MCF 10A (cell line): ENCODE measurements at regions not wholly inside any gene's neighbourhood (a gene's known extent, or its start where the extent isn't known, plus 50 kb on each side); places are given as distances from the start of the nearest gene placed in this dataset.
A peak's percentile ranks its signal among the peaks of the same experiment; 100 is the strongest.

Experiments used
- BruUV-seq: library from RNA; stranded (reverse); fragments of 400-500 nt; replicated peaks from 2 replicates; lab custom pipeline; 2021; lab: Mats Ljungman, UMichigan
- CTCF ChIA-PET: fragments of 300-600 bp; sonication (Branson Sonifier 250); formaldehyde crosslinking; extraction: SDS; loops from one replicate; lab custom pipeline; 2021; ENCODE audit warnings: antibody characterized with exemption, inconsistent platforms; lab: Yijun Ruan, JAX
- POLR2A ChIA-PET: fragments of 300-600, 350-650 bp; sonication (Branson Sonifier 250); formaldehyde crosslinking; extraction: SDS; loops from one replicate; lab custom pipeline; 2020; ENCODE audit warnings: antibody characterized with exemption, inconsistent platforms; lab: Yijun Ruan, JAX
- DNase-seq: peaks from one replicate; pipeline ENCODE4 v3.0.0-alpha.2; 2018; ENCODE audit not compliant: unreplicated experiment
- H3K27ac Mint-ChIP-seq: one replicate; pipeline ENCODE4 v1.8.0; 2022; ENCODE audit warnings: mild to moderate bottlenecking, low read depth, mixed read lengths; ENCODE audit not compliant: unreplicated experiment
- H3K27me3 Mint-ChIP-seq: one replicate; pipeline ENCODE4 v1.8.0; 2022; ENCODE audit warnings: mixed read lengths; ENCODE audit not compliant: insufficient read depth, unreplicated experiment
- H3K36me3 Mint-ChIP-seq: one replicate; pipeline ENCODE4 v1.8.0; 2022; ENCODE audit warnings: mild to moderate bottlenecking, moderate library complexity, mixed read lengths; ENCODE audit not compliant: insufficient read depth, unreplicated experiment
- H3K4me1 Mint-ChIP-seq: one replicate; pipeline ENCODE4 v1.8.0; 2022; ENCODE audit warnings: mixed read lengths; ENCODE audit not compliant: insufficient read depth, unreplicated experiment
- H3K4me3 Mint-ChIP-seq: one replicate; pipeline ENCODE4 v1.8.0; 2022; ENCODE audit warnings: mild to moderate bottlenecking, moderate library complexity, mixed read lengths; ENCODE audit not compliant: unreplicated experiment
- H3K9me3 Mint-ChIP-seq: one replicate; pipeline ENCODE4 v1.8.0; 2022; ENCODE audit warnings: mixed read lengths; ENCODE audit not compliant: unreplicated experiment
- intact Hi-C: fragments of 100-400 bp; cut with micrococcal nuclease; formaldehyde crosslinking; loops from 2 replicates; pipeline ENCODE4 v1.14.1; 2022
- TF ChIP-seq, protein P1 (sequence below): fragments of 200-600 bp; IDR thresholded peaks from one replicate; pipeline ENCODE4 v1.8.0; 2022; ENCODE audit warnings: antibody characterized with exemption, mild to moderate bottlenecking; ENCODE audit not compliant: unreplicated experiment

DNA sequence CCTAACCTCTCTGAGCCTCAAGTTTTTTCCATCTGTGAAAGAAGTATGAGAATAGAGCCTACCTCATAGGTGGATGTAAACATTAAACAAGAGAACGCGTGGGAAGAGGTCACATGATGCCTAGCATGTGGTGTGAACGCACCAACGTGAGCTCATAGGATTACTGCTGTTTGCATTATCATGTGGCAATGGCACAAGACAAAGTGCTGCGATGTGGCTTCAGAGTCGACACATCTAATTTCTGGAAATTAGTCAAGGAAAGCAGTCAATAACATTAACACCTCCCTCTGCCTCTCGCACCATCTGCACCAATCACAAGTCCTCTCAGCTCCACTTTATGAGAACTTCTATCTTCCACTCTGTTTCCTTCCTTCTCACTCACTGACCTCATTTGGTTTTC is 489.7 kb downstream of the COG6 start:
- ChIA-PET POLR2A (interaction anchor here (0.7 to 5.6 kb wide), 3 partner anchors 23 to 85 kb away, joined by 3 to 21 read pairs (median 3); no protein-coding TSS in a partner anchor), CTCF (interaction anchor here (0.6 to 1.1 kb wide), 4 partner anchors 9 to 377 kb away, joined by 3 read pairs; no protein-coding TSS in a partner anchor)
- Mint-ChIP-seq H3K27ac (no peak overlapping the region), H3K4me1 (peaks cover 43% of the 10 kb centered on the region), H3K27me3 (no peaks in the 10 kb centered on the region), H3K9me3 (peaks cover 6% of the 10 kb centered on the region), H3K36me3 (peaks cover 6% of the 10 kb centered on the region), H3K4me3 (no peak overlapping the region)
- no peak for DNase-seq
- intact Hi-C loops = loop anchor here (5.0 kb wide), 1 partner anchor 78 kb away; no protein-coding TSS in a partner anchor
- TF ChIP-seq, protein P1, sequence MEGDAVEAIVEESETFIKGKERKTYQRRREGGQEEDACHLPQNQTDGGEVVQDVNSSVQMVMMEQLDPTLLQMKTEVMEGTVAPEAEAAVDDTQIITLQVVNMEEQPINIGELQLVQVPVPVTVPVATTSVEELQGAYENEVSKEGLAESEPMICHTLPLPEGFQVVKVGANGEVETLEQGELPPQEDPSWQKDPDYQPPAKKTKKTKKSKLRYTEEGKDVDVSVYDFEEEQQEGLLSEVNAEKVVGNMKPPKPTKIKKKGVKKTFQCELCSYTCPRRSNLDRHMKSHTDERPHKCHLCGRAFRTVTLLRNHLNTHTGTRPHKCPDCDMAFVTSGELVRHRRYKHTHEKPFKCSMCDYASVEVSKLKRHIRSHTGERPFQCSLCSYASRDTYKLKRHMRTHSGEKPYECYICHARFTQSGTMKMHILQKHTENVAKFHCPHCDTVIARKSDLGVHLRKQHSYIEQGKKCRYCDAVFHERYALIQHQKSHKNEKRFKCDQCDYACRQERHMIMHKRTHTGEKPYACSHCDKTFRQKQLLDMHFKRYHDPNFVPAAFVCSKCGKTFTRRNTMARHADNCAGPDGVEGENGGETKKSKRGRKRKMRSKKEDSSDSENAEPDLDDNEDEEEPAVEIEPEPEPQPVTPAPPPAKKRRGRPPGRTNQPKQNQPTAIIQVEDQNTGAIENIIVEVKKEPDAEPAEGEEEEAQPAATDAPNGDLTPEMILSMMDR = no peak
- BruUV-seq = no TSS peak

- Mint-ChIP-seq H3K9me3 (peaks cover 6% of the 10 kb centered on the region), H3K27ac (peak overlapping the region; percentile 49), H3K27me3 (no peaks in the 10 kb centered on the region), H3K4me1 (peaks cover 49% of the 10 kb centered on the region), H3K36me3 (peaks cover 6% of the 10 kb centered on the region), H3K4me3 (no peak overlapping the region)
- TF ChIP-seq, protein P1 = peak; percentile 24
- intact Hi-C loops = loop anchor here (1.0 to 5.0 kb wide), 2 partner anchors 79 to 204 kb away; no protein-coding TSS in a partner anchor
- ChIA-PET POLR2A (interaction anchor here (0.6 to 5.6 kb wide), 11 partner anchors 16 to 186 kb away, joined by 3 to 21 read pairs (median 3); no protein-coding TSS in a partner anchor), CTCF (interaction anchor here (0.5 to 1.1 kb wide), 7 partner anchors 12 to 378 kb away, joined by 3 read pairs; no protein-coding TSS in a partner anchor)
- BruUV-seq = no TSS peak
- peak; percentile 61 for DNase-seq
These were observed 490.6 kb downstream of the COG6 start for GRCh38 chr13:40146063-40146462.

DNA sequence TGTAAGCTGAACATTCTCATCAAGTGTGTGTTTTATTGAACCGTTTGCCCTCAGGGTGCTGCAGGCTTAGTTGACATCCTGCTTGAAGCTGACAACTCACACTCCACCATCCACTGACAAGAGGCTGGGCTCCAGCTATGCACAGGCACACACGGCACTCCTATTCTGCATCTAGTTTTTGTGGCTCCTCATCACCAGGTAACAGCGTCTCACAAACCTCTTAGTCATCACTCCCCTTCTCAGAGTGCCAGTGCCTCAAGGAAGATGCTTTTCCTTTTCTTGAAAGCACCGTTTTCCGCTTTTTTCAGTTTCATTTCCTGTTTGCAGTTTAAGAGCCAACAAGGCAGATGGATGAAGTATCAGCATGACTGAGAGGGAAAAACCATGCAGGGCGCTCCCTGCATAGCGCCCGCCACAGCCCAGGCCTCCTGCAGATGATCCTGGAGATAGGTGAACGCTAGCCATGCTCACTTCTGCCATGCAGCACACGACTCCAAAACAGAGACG is 491.2 kb downstream of the COG6 start:
- Mint-ChIP-seq H3K36me3 (peaks cover 6% of the 10 kb centered on the region), H3K9me3 (peaks cover 6% of the 10 kb centered on the region), H3K4me1 (peaks cover 50% of the 10 kb centered on the region), H3K27me3 (no peaks in the 10 kb centered on the region), H3K4me3 (no peak overlapping the region), H3K27ac (peak overlapping the region; percentile 49)
- TF ChIP-seq, protein P1 = no peak
- ChIA-PET POLR2A (interaction anchor here (0.6 to 5.6 kb wide), 9 partner anchors 17 to 125 kb away, joined by 3 to 21 read pairs (median 3); no protein-coding TSS in a partner anchor), CTCF (interaction anchor here (0.6 to 1.3 kb wide), 7 partner anchors 13 to 377 kb away, joined by 3 read pairs; no protein-coding TSS in a partner anchor)
- intact Hi-C loops = loop anchor here (1.0 to 5.0 kb wide), 2 partner anchors 79 to 204 kb away; no protein-coding TSS in a partner anchor
- BruUV-seq = no TSS peak
- no peak for DNase-seq

DNA sequence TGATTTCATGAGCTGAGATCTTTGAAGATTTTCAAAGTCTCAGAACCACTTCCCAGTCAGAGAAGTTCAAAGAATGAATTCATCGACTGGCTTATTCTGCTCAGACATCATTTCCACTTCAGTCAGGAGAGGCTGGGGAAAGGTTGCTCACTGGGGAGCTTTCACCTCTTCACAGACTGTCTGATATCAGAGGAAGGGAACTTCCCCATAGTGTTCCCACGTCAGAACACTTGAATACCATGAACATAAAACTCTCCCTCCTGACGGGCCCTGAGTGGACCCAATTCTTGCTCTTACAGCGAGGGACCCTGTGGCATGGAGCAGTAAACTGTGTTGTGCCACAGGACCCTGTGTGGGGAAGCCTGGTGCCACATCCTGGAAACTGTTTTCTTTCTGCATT is 492.6 kb downstream of the COG6 start:
- no peak for DNase-seq
- BruUV-seq = no TSS peak
- TF ChIP-seq, protein P1 = no peak
- peaks cover 51% of the 10 kb centered on the region for H3K4me1 Mint-ChIP-seq
- POLR2A ChIA-PET = interaction anchor here (0.8 to 2.7 kb wide), 3 partner anchors 28 to 58 kb away, joined by 3 to 13 read pairs (median 6); no protein-coding TSS in a partner anchor
- H3K9me3 Mint-ChIP-seq = no peaks in the 10 kb centered on the region
- peak overlapping the region; percentile 94 for H3K27ac Mint-ChIP-seq
- CTCF ChIA-PET = interaction anchor here (0.6 kb wide), 1 partner anchor 33 kb away, joined by 3 read pairs; no protein-coding TSS in a partner anchor
- H3K36me3 Mint-ChIP-seq = no peaks in the 10 kb centered on the region
- no peak overlapping the region for H3K4me3 Mint-ChIP-seq
- H3K27me3 Mint-ChIP-seq = no peaks in the 10 kb centered on the region
- intact Hi-C loops = loop anchor here (5.0 kb wide), 1 partner anchor 81 kb away; no protein-coding TSS in a partner anchor
